Natural killer cell (primary cell): ENCODE measurements at regions not wholly inside any gene's neighbourhood (a gene's known extent, or its start where the extent isn't known, plus 50 kb on each side); places are given as distances from the start of the nearest gene placed in this dataset.

Experiments
- ATAC-seq, 3 donors: fragments of 150-1000 bp in 2 of 3; fragments of 200-7000 bp in 1 of 3; cut with Tn5 transposase; 1 replicate in 1 of 3; 2 replicates in 2 of 3; pipeline ENCODE4 v1.10.0; 2021; ENCODE audit warnings: mild to moderate bottlenecking in 2 of 3, moderate library complexity in 2 of 3
- DNase-seq, 2 donors: peaks; one replicate each; pipeline versions ENCODE4 v3.0.0 to v3.0.0-alpha.2; 2013 to 2021; ENCODE audit warnings: mixed read lengths in 1 of 2
- H3K27ac ChIP-seq: one replicate; pipeline ENCODE4 v1.5.1; 2013; ENCODE audit warnings: mild to moderate bottlenecking, low read length
- H3K27me3 ChIP-seq: one replicate; pipeline ENCODE4 v1.6.1; 2013; ENCODE audit warnings: low read length; ENCODE audit not compliant: control insufficient read depth, insufficient read depth
- H3K36me3 ChIP-seq: one replicate; pipeline ENCODE4 v1.6.1; 2013; ENCODE audit warnings: low read length; ENCODE audit not compliant: control insufficient read depth, insufficient read depth
- H3K4me1 ChIP-seq: one replicate; pipeline ENCODE4 v1.6.1; 2013; ENCODE audit warnings: low read length; ENCODE audit not compliant: control insufficient read depth, insufficient read depth
- H3K4me3 ChIP-seq: one replicate; pipeline ENCODE4 v1.5.1; 2013; ENCODE audit warnings: low read length
- H3K9me3 ChIP-seq: one replicate; pipeline ENCODE4 v1.6.1; 2013; ENCODE audit warnings: low read length; ENCODE audit not compliant: control insufficient read depth, insufficient read depth
- H3K27ac Mint-ChIP-seq, 2 donors: one replicate each; pipeline ENCODE4 v1.8.0; 2022; ENCODE audit warnings: mild to moderate bottlenecking in 2 of 2, mixed read lengths in 2 of 2, moderate library complexity in 1 of 2
- H3K27me3 Mint-ChIP-seq, 2 donors: one replicate each; pipeline ENCODE4 v1.8.0; 2022; ENCODE audit warnings: low read depth in 2 of 2, mixed read lengths in 2 of 2
- H3K36me3 Mint-ChIP-seq: one replicate; pipeline ENCODE4 v1.8.0; 2022; ENCODE audit warnings: mixed read lengths
- H3K4me1 Mint-ChIP-seq, 2 donors: one replicate each; pipeline ENCODE4 v1.8.0; 2022; ENCODE audit warnings: mixed read lengths in 2 of 2
- H3K4me3 Mint-ChIP-seq: one replicate; pipeline ENCODE4 v1.8.0; 2022; ENCODE audit warnings: mild to moderate bottlenecking, moderate library complexity, mixed read lengths
- H3K9me3 Mint-ChIP-seq, 2 donors: one replicate each; pipeline ENCODE4 v1.8.0; 2022; ENCODE audit warnings: mixed read lengths in 2 of 2
- WGBS: methylation state at CpG from one replicate; pipeline ENCODE4 v1.1.7; 2013; ENCODE audit warnings: missing lambda C conversion rate; ENCODE audit not compliant: insufficient coverage; 5-methylcytosine and 5-hydroxymethylcytosine counted together
- intact Hi-C: fragments of 100-400 bp; cut with micrococcal nuclease; formaldehyde crosslinking; loops from one replicate; pipeline ENCODE4 v1.14.2; 2022
- TF ChIP-seq, protein P1 (sequence below): fragments of 200-600 bp; IDR thresholded peaks from one replicate; pipeline ENCODE4 v1.8.0; 2022; ENCODE audit warnings: antibody characterized with exemption

DNA sequence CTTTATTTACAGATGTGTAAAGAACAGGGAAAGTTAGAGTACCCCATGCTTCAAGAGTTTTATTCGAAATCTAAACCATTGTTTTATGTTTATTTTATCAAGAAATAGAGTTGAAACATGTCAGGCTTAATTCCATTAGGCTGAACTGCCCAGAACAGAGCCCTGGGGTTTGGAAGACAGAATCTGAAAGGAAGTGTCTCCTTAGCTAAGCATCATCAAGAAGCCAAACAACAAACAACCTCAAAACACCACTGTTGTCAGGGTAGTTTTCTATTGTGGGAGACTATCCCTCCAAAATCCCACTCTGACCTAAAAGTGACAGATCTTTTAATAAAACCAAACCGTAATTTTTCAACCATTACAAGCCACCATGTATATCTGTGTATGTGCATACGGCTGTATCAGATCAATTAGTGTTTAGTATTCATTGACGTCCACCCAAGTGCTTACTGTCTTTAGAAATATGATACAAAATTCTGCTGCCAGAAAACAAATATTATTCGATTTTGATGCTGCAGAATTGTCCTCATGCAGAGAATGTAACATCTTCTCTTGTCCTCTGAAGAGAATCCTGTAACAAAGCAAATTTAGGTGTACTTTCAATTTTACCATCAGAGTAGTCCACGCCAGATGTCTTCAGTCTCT, 271.9 kb upstream of the TMEM161B start:
- no peak for DNase-seq
- H3K27me3 Mint-ChIP-seq = peaks cover 19 to 53% of the 10 kb centered on the region in 2 donors
- Histone ChIP-seq H3K4me1 (no peaks in the 10 kb centered on the region), H3K4me3 (no peak overlapping the region), H3K9me3 (no peaks in the 10 kb centered on the region), H3K27me3 (peaks cover 4% of the 10 kb centered on the region), H3K36me3 (no peaks in the 10 kb centered on the region), H3K27ac (no peak overlapping the region)
- no peak overlapping the region for H3K27ac Mint-ChIP-seq
- no peak overlapping the region for H3K4me3 Mint-ChIP-seq
- ATAC-seq = no peak
- TF ChIP-seq, protein P1, sequence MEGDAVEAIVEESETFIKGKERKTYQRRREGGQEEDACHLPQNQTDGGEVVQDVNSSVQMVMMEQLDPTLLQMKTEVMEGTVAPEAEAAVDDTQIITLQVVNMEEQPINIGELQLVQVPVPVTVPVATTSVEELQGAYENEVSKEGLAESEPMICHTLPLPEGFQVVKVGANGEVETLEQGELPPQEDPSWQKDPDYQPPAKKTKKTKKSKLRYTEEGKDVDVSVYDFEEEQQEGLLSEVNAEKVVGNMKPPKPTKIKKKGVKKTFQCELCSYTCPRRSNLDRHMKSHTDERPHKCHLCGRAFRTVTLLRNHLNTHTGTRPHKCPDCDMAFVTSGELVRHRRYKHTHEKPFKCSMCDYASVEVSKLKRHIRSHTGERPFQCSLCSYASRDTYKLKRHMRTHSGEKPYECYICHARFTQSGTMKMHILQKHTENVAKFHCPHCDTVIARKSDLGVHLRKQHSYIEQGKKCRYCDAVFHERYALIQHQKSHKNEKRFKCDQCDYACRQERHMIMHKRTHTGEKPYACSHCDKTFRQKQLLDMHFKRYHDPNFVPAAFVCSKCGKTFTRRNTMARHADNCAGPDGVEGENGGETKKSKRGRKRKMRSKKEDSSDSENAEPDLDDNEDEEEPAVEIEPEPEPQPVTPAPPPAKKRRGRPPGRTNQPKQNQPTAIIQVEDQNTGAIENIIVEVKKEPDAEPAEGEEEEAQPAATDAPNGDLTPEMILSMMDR = no peak
- H3K9me3 Mint-ChIP-seq = no peaks in the 10 kb centered on the region
- no peaks in the 10 kb centered on the region for H3K36me3 Mint-ChIP-seq
- 80% methylated on average over 5 of the region's 6 CpGs for WGBS
- H3K4me1 Mint-ChIP-seq = no peaks in the 10 kb centered on the region
- intact Hi-C loops = no loop called here

DNA sequence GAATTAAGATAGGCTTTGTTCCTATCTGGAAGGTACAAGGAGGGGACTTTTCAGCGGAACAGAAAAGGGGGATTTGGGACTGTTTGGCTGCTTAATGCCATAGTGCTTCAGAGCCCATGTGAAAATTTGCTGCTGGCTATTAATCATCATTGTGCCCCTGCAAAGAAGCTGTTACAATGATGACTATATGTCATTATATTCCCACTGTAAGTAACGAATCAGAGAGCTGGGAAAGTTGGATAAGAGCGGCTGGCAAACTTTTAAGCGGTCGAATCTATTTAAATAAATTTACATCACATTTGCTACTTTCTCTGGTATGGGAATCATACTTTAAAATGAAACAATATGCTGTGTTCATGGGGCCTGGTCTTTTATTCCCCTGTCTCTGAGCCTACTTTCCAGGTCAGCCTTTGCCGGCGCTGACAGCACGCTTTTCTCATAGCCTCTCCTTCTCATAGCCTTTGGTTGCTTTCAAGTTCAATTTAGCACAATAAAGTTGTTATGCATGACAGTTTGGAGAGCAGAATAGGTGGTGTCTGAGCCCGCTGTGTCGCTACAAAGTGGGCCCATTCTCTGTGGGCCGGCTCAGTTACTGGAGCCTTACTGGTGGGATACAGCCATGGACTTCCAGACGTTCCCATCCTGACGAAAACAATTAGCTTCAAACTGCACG, 271.2 kb upstream of the TMEM161B start:
- Mint-ChIP-seq H3K27ac (no peak overlapping the region), H3K4me3 (no peak overlapping the region), H3K36me3 (no peaks in the 10 kb centered on the region), H3K27me3 (peaks cover 15 to 46% of the 10 kb centered on the region in 2 donors), H3K4me1 (no peaks in the 10 kb centered on the region), H3K9me3 (no peaks in the 10 kb centered on the region)
- Histone ChIP-seq H3K4me3 (no peak overlapping the region), H3K27me3 (peaks cover 4% of the 10 kb centered on the region), H3K4me1 (no peaks in the 10 kb centered on the region), H3K36me3 (no peaks in the 10 kb centered on the region), H3K9me3 (no peaks in the 10 kb centered on the region), H3K27ac (no peak overlapping the region)
- DNase-seq (no peak), ATAC-seq (no peak)
- 68% methylated on average over 12 of the region's 14 CpGs for WGBS
- intact Hi-C loops = no loop called here
- TF ChIP-seq, protein P1 = no peak

DNA sequence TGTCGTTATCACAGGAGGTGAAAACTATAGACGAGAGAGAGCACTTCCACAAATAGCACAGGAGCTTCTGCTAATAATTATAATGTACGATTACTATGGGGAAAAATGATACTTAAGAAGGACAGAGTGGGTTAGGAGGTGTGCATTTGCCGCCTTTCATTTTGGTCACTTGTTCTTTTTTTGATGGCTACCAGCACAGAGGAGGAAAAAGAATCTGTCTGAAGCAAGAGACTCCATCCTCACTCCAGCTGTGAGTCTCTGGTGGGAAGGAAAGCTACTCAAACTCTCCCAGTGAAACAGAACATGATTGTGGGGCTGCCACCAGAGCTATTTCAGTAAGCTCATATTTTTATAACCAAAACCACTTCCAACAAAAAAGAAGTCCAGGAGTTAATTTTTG, 270.4 kb upstream of the TMEM161B start:
- WGBS = 69% methylated on average over 4 of the region's 4 CpGs
- H3K9me3 Mint-ChIP-seq = no peaks in the 10 kb centered on the region
- H3K36me3 Mint-ChIP-seq = no peaks in the 10 kb centered on the region
- TF ChIP-seq, protein P1 = no peak
- Histone ChIP-seq H3K4me1 (no peaks in the 10 kb centered on the region), H3K9me3 (no peaks in the 10 kb centered on the region), H3K4me3 (no peak overlapping the region), H3K36me3 (no peaks in the 10 kb centered on the region), H3K27me3 (peaks cover 4% of the 10 kb centered on the region), H3K27ac (no peak overlapping the region)
- ATAC-seq = no peak
- no peak for DNase-seq
- no peaks in the 10 kb centered on the region for H3K4me1 Mint-ChIP-seq
- intact Hi-C loops = no loop called here
- no peak overlapping the region for H3K4me3 Mint-ChIP-seq
- H3K27ac Mint-ChIP-seq = no peak overlapping the region
- H3K27me3 Mint-ChIP-seq = peaks cover 12 to 41% of the 10 kb centered on the region in 2 donors
